ENCODE measurements at regions not wholly inside any gene's neighbourhood (a gene's known extent, or its start where the extent isn't known, plus 50 kb on each side); places are given as distances from the start of the nearest gene placed in this dataset.
A peak's percentile ranks its signal among the peaks of the same experiment; 100 is the strongest.
"Not testable (repeated sequence)": the region's sequence is repeated elsewhere in the genome, so short reads cannot be mapped to it uniquely, and the experiment has no call there.

DNA sequence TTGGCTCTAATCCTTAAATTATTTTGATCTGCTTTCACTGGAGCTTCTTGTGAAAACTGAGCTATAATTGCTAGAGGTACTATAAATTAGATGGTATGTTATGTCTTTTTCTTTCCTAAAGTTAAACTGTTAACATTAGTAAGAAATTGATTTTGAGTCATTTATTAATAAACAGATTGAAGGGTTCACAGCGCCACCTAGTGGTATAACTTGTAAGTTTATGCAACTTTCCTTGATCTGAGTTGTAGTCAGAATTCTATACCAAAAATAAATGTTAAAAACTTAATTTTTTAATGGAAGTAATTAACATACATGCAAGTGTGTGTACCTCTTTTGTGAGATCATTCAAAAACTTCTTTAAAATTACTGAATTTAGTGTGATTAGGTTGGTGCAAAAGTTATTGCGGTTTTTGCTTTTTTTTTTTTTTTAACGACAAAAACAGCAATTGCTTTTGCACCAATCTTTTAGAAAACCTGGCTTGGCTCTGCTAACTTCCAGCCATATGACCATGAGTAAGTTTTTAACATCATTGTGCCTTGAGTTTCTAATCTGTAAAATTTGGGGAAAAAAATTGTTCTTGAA lies 151.5 kb downstream of the CENPC start:
- TF ChIP-seq, protein P1, sequence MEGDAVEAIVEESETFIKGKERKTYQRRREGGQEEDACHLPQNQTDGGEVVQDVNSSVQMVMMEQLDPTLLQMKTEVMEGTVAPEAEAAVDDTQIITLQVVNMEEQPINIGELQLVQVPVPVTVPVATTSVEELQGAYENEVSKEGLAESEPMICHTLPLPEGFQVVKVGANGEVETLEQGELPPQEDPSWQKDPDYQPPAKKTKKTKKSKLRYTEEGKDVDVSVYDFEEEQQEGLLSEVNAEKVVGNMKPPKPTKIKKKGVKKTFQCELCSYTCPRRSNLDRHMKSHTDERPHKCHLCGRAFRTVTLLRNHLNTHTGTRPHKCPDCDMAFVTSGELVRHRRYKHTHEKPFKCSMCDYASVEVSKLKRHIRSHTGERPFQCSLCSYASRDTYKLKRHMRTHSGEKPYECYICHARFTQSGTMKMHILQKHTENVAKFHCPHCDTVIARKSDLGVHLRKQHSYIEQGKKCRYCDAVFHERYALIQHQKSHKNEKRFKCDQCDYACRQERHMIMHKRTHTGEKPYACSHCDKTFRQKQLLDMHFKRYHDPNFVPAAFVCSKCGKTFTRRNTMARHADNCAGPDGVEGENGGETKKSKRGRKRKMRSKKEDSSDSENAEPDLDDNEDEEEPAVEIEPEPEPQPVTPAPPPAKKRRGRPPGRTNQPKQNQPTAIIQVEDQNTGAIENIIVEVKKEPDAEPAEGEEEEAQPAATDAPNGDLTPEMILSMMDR (IDR thresholded peaks at IDR 0.05; ENCODE audit: low read depth, low read length, missing control alignments) = peak; percentile 31
- H3K4me3 ChIP-seq (ENCODE audit: low read depth, low read length) = no peak overlapping the region
- peak; percentile 55 for DNase-seq (ENCODE audit: low read depth)
- in situ Hi-C loops (cut with HindIII; ENCODE audit: low sequenced_read_pairs) = no loop called here

DNA sequence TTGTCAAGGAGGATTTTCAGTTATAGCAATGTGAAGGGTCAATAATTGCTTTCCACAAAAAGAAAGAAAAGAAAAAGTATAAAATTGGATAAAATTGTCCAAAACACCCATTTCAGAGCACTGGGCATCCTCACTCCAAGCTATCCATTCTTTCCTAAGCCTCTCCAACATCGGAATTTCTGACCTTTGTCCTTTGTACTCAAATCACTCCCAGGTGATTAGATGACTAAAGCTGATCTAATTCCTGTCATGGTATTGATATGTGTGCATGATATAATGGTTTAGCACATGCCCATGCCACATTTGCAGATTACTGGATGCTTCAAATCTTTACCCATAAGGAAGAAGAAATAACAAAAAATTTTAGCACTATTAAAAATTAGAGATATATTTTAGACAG lies 152.3 kb downstream of the CENPC start:
- TF ChIP-seq, protein P1 (IDR thresholded peaks at IDR 0.05; ENCODE audit: low read depth, low read length, missing control alignments) = no peak
- H3K4me3 ChIP-seq (ENCODE audit: low read depth, low read length) = no peak overlapping the region
- in situ Hi-C loops (cut with HindIII; ENCODE audit: low sequenced_read_pairs) = no loop called here
- no peak for DNase-seq (ENCODE audit: low read depth)

DNA sequence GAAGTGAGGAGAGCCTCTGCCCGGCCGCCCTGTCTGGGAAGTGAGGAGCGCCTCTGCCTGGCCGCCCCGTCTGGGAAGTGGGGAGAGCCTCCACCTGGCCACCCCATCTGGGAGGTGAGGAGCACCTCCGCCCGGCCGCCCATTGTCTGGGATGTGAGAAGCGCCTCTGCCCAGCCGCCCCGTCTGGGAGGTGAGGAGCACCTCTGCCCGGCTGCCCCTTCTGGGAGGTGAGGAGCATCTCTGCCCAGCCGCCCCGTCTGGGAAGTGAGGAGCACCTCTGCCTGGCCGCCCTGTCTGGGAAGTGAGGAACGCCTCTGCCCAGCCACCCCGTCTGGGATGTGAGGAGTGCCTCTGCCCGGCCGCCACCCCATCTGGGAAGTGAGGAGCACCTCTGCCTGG lies 163.9 kb downstream of the CENPC start:
- in situ Hi-C loops (cut with HindIII; ENCODE audit: low sequenced_read_pairs); H3K4me3 ChIP-seq (ENCODE audit: low read depth, low read length); DNase-seq (ENCODE audit: low read depth): not testable (repeated sequence)

DNA sequence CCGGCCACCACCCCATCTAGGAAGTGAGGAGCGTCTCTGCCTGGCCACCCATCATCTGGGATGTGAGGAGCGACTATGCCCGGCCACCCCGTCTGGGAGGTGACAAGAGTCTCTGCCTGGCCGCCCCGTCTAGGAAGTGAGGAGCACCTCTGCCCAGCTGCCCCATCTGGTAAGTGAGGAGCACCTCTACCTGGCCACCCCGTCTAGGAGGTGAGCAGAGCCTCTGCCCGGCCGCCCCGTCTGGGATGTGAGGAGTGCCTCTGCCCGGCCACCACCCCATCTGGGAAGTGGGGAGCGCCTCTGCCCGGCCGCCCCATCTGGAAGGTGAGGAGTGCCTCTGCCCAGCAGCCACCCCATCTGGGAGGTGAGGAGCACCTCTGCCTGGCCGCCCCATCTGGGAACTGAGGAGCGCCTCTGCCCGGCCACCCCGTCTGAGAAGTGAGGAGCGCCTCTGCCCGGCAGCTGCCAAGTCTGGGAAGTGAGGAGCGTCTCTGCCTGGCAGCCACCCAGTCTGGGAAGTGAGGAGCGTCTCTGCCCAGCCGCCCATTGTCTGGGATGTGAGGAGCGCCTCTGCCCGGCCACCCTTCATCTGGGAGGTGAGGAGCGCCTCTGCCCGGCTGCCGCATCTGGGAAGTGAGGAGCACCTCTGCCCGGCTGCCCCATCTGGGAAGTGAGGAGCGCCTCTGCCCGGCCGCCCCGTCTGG lies 164.4 kb downstream of the CENPC start:
- in situ Hi-C loops (cut with HindIII; ENCODE audit: low sequenced_read_pairs); H3K4me3 ChIP-seq (ENCODE audit: low read depth, low read length); DNase-seq (ENCODE audit: low read depth): not testable (repeated sequence)

DNA sequence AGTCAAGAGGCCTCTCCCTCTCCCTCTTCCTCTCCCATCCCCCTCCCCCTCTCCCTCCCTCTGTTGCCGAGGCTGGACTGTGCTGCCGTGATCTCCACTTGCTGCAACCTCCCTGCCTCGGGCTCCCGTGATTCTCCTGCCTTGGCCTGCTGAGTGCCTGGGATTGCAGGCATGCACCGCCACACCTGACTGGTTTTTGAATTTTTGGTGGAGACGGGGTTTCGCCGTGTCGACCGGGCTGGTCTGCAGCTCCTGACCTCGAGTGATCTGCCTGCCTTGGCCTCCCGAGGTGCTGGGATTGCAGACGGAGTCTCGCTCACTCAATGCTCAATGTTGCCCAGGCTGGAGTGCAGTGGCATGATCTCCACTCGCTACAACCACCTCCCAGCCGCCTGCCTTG lies 165.1 kb downstream of the CENPC start:
- in situ Hi-C loops (cut with HindIII; ENCODE audit: low sequenced_read_pairs) = no loop called here
- H3K4me3 ChIP-seq (ENCODE audit: low read depth, low read length) = no peak overlapping the region
- TF ChIP-seq, protein P1 (IDR thresholded peaks at IDR 0.05; ENCODE audit: low read depth, low read length, missing control alignments) = no peak
- DNase-seq (ENCODE audit: low read depth) = no peak

DNA sequence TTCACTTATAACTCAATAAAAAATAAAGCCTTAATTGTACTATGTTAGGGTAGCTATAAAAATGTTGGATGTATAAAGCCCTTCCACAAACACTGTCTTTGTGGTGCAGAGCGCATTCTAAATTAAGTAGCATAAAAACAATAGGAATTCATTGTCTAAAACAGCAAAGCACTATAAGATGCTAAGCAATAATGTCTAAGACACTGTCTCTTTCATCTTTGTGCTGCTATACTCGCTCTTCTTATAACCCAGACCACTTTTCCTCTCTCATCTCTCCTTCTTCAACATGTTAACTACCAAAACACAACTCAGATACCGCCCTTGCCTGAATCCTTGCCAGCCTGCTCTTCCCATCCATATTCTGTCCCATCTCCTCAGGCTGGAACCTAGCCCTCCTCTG lies 170.0 kb downstream of the CENPC start:
- DNase-seq (ENCODE audit: low read depth) = no peak
- H3K4me3 ChIP-seq (ENCODE audit: low read depth, low read length) = no peak overlapping the region
- TF ChIP-seq, protein P1 (IDR thresholded peaks at IDR 0.05; ENCODE audit: low read depth, low read length, missing control alignments) = no peak
- in situ Hi-C loops (cut with HindIII; ENCODE audit: low sequenced_read_pairs) = no loop called here

DNA sequence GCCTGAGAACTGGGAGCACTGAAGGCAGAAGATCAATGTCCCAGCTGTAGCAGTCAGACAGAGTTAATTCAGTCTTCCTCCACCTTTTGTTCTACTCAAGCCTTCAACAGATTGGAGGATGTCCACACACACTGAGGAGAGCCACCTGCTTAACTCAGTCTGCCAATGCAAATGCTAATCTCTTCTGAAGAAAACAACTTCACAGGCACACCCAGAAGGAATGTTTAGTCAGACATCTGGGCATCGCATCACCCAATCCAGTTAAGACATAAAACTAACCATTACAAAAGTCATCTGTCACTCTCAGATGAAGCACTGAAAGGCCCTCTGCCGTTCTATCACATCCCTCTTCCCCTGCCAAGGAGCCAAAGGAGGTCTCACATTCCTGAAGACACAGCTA lies 173.7 kb downstream of the CENPC start:
- in situ Hi-C loops (cut with HindIII; ENCODE audit: low sequenced_read_pairs) = no loop called here
- H3K4me3 ChIP-seq (ENCODE audit: low read depth, low read length) = no peak overlapping the region
- TF ChIP-seq, protein P1 (IDR thresholded peaks at IDR 0.05; ENCODE audit: low read depth, low read length, missing control alignments) = no peak
- no peak for DNase-seq (ENCODE audit: low read depth)

All from astrocyte of the cerebellum (primary cell).